SIG-M5 treated with dmso at 0.1 percent for 504 hours (cell line): ENCODE measurements at regions not wholly inside any gene's neighbourhood (a gene's known extent, or its start where the extent isn't known, plus 50 kb on each side); places are given as distances from the start of the nearest gene placed in this dataset.

Source experiments
- DNase-seq: peaks from one replicate; lab custom pipeline; 2025; ENCODE audit not compliant: unreplicated experiment; lab: John Stamatoyannopoulos, UW

- DNase-seq: no peak
Measured at GRCh38 chr5:67390935-67391334, 194.3 kb upstream of the CD180 start.

GRCh38 chr5:67383451-67383850 lies 186.9 kb upstream of the CD180 start:
- DNase-seq: no peak

DNA sequence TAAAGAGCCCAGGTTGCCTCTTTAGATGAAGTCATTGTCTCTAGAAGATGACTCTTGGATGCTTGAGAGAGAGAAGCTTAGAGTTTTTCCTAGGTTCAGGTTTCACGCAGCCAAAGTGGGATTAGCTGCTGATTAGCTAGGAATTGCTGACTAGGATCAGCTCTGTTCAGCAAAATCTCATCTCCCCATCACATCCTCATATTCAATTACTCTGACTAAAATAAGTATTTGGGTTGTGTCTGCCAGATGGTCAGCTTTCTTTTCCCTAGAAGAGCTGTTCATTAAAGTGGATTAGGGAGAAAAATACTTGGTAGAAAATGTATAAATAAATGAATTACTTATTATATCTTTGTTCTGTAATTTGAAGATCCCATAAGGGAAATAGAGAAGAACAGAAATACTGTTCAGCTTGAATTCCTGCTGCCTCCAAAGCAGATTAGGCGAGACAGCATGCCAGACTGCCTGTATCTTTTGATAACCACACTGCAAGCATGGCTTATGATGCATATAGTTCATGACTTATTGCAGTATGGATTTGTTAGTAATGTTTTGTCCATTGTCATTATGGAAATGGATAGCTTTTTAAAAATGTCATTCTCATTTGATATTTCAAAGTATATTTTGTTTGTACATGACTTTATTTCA lies 184.8 kb upstream of the CD180 start:
- no peak for DNase-seq

DNA sequence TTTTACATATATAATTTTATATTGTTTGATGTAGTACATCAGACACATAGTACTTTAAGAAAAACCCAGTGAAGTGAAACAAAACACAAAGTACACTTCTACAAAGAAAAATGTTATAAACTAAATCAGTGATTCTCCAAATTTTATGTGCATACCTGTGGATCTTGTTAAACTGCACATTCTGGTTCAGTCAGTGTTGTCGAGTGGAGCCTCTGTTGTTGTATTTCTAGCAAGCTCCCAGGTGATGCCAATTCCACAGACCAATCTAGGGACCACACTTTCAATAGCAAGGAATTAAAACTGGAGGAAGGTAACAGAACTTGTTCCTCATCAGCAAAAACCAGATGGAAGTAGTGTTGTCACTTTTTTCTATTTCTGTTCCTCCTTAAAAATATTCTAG lies 183.8 kb upstream of the CD180 start:
- no peak for DNase-seq

DNA sequence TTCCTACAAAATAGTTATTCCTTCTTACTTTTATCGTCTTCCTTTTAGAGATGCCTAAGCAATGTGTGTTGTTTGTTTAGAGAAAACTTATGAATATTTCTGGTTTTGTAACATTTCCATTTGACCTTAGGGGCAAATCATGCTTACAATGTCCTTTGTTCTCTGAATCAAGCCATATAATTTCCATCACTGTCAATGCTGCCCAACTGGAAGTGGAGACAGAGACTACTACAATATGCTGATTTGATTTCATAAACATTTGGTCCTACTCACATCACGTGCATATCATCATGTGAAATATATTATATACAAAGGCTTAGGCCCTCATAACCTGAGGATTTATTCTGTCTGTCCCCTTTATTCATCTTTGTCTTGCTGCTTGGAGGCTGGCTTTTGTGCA lies 183.2 kb upstream of the CD180 start:
- no peak for DNase-seq

- no peak for DNase-seq
Measured at GRCh38 chr5:67378256-67378655, 181.7 kb upstream of the CD180 start.

GRCh38 chr5:67377631-67378030 lies 181.0 kb upstream of the CD180 start:
- no peak for DNase-seq

DNA sequence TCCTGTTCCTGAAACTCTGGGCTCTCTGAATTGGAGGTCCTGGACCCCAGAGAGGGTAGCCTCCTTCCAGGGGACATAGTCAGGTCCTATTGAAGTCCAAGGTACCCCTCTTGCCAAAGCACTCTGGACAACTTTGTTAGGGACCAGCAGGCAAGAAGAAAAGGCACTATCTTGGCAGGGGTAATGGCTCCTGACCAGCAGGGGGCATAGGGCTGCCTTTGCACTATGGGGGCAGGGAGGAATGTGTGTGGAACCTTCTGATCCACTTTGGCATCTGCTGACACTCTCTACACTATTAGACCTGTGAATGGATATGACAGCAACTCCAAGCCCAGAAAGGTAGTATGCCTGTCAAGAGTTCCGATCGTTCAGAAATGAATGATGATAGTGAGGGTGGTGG lies 179.0 kb upstream of the CD180 start:
- no peak for DNase-seq

DNA sequence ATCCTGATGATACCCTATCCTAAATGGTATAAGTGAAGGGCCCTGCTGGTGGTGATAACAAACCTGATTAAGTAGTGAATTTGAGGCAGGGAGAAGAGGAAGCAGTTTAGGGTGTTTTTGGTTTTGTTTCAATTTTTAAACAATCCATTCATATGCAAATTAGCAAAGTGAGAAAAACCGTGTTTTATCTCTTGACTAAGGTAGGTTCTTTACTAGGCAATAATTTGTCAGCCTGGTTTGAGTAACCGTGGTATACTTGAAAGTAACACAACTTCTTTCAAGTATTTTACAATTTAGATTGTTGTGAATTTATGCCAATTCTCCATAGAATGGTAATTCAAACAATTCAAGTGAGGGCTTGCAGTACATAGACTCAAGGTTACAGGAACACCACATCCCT lies 177.8 kb upstream of the CD180 start:
- DNase-seq: no peak

DNA sequence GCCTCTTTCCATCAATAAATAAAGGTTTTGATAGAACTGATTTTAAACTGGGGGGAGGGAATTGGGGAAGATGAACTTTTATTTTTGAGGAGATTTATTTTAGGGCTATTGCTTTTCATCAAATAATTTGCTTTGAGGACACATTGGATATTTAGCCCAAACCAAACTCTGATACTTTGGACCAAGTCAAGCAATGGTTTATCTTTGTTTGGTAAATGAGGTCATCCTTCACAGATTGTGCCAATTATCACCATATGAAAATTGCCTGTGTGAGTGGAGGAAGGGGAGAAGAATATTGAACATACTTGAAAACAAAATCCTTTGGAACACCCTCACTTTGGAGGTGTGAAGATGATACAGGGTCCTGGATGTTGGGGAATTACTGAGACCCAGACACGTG lies 176.9 kb upstream of the CD180 start:
- DNase-seq: no peak

DNA sequence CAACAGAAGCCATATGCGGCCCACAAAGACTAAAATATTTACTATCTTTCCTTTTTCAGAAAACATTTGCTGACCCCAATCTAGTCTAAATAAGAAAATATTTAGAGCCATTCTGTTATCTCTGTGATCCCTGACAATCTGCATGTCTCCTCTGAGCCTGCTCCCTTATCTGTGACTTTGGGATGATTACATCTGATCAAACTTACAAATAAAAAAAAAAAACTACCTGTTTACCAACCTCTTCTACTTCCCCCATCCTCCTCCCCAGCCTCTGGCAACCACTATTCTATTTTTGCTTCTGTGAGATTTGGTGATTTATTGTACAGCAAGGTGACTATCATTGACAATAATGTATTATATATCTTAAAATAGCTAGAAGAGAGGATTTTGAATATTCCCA lies 176.3 kb upstream of the CD180 start:
- no peak for DNase-seq

DNA sequence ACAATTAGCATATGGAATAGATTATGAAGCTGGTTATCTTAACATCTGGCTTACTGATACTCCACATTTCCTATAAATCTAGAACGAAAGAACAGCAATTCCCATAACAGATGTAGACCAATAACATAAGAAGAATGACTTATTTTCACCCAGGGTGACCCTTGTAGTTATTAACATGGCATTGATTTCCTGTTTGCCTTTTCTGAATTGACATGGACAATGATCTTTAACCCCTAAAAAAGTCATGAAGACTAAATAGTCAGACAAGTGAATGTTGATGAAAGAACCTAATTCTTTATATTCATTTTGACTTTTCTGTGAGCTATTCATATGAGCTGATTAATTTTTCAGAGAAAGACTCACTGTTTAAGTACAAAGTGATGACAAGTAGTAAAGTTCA lies 175.3 kb upstream of the CD180 start:
- DNase-seq: no peak

GRCh38 chr5:67366691-67367395 lies 170.2 kb upstream of the CD180 start:
- DNase-seq: no peak

DNA sequence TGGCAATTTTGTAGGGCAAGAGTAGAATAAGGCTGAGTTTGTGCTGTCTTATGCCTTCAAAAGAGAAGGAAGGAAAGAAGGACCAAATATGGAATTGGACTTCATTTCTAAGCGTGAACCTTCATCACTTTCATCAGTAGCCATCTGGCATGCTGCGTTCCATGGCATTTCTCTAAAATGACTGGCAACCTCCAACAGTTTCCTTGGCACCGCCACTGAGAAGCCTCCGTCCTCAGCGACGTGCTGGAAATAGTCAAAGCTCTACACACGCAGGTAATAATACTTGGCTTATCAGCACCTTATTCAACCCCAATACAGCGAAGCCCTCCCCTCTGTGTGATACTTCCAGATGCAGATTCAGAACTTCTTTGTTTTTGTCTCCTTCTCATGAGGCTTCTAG lies 169.7 kb upstream of the CD180 start:
- no peak for DNase-seq

DNA sequence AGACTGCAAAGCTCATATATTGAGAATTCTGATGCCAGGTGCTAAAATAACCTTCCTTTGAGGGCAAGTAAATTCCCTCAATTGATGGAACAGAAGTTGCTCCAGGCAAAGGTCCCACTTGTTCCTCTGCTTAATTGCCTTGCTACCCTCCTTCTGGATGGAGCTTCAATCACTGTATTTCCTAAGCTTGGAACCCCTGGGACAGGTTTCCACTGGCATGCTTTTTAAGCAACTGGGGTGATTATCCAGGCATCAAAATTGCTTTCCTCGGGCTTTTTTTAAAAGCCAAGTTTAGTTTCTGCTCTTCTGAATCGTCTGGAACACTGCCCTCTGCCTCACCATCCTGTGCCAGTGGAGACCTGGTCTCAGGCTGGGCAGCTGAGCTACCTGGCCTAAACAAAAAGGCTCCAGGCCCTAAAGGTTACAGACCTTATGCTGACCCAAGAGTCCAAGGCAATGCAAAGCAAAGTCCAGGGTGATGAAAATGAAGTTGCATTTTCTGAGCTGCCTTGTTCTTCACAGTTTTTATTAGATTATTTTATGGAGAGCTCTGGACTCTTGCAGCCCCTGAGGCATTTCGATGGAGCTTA lies 167.9 kb upstream of the CD180 start:
- DNase-seq: no peak

DNA sequence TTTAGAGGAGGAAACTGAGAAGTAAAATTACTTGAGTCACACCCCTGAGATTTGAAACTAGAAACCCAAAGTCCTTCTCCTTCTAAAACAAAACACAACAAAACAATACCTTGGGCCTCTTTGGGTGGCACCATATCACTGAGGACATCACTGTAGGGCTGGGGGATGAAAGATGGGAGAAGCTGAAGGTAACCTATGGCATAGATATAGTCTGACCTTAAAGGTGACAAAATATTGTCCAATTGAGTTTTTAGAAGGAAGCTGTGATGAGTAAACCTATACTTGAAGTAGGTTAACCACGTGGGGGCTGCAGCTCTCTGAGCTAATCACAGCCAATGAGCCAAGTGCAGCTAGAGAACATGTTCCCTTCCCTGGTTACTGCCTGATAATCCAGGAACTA lies 167.4 kb upstream of the CD180 start:
- DNase-seq: no peak

- DNase-seq: no peak
Measured at GRCh38 chr5:67363180-67363709, 166.6 kb upstream of the CD180 start.

- DNase-seq: no peak
Measured at GRCh38 chr5:67361932-67362729, 165.5 kb upstream of the CD180 start.

- no peak for DNase-seq
Measured at GRCh38 chr5:67360047-67360446, 163.4 kb upstream of the CD180 start.

DNA sequence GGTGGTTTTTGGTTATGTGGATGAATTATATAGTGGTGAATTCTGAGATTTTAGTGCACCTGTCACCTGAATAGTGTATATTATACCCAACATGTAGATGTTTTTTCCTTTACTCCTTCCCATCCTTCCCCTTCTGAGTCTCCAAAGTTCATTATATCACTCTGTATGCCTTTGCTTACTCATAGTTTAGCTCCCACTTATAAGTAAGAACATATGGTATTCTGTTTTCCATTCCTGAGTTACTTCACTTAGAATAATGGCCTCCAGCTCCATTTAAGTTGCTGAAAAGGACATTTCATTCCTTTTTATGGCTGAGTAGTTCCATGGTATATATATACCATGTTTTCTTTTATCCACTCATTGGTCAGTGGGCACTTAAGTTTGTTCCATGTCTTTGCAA lies 161.6 kb upstream of the CD180 start:
- DNase-seq: no peak

- DNase-seq: no peak
Measured at GRCh38 chr5:67355120-67355713, 158.6 kb upstream of the CD180 start.
